Pancreas (tissue), 10 donors: ENCODE measurements at regions not wholly inside any gene's neighbourhood (a gene's known extent, or its start where the extent isn't known, plus 50 kb on each side); places are given as distances from the start of the nearest gene placed in this dataset.

ENCODE experiments used
- ATAC-seq, 4 donors: fragments of 200-7000 bp; cut with Tn5 transposase; one replicate each; pipeline versions ENCODE4 v1.8.0 to v1.9.1; 2020; ENCODE audit warnings: mild to moderate bottlenecking in 4 of 4, moderate library complexity in 4 of 4
- DNase-seq, 6 donors: peaks; one replicate each; pipeline ENCODE4 v3.0.0-alpha.2; 2020
- FAIRE-seq: peaks from 2 replicates; lab custom pipeline; 2012; peaks lifted over from hg19 to GRCh38; lab: Jason Lieb, UNC
- H3K27ac ChIP-seq, 4 donors: fragments of 200-600 bp; sonication (generic); 1 replicate in 3 of 4; 2 replicates in 1 of 4; pipeline versions ENCODE4 v1.5.0 to v1.8.0; 2020
- H3K27me3 ChIP-seq, 4 donors: fragments of 200-600 bp; one replicate each; pipeline ENCODE4 v1.8.0; 2021
- H3K36me3 ChIP-seq, 3 donors: fragments of 200-600 bp; sonication (generic) in 1 of 3; one replicate each; pipeline versions ENCODE4 v1.5.0 to v1.8.0; 2020 to 2021
- H3K4me1 ChIP-seq, 3 donors: fragments of 200-600 bp; one replicate each; pipeline ENCODE4 v1.8.0; 2021
- H3K4me3 ChIP-seq, 4 donors: fragments of 200-600 bp; sonication (generic) in 2 of 4; one replicate each; pipeline versions ENCODE4 v1.5.0 to v1.8.0; 2020 to 2021
- H3K9me3 ChIP-seq, 4 donors: fragments of 200-600 bp; one replicate each; pipeline ENCODE4 v1.8.0; 2021
- CTCF ChIP-seq, 4 donors: fragments of 200-600 bp; sonication (generic) in 3 of 4; IDR thresholded peaks; one replicate each; pipeline versions ENCODE4 v1.5.0 to v1.8.0; 2021; ENCODE audit warnings: antibody characterized with exemption in 4 of 4
- WGBS, 2 donors: extraction: QIAGEN DNeasy Blood & Tissue Kit; methylation state at CpG; one replicate each; pipeline ENCODE4 v1.1.7; 2013; 5-methylcytosine and 5-hydroxymethylcytosine counted together
- intact Hi-C, 3 donors: fragments of 100-400 bp; cut with DNase I; formaldehyde crosslinking; loops; one replicate each; pipeline versions ENCODE4 v1.11.1 to v1.14.2; 2022
- donor health status: healthy with polysubstance abuse.
- donor health status: DM: no; HTN: no; CAD: no; lungs with moderate emphysema.
- donor health status: DM: no; HTN: no; CAD: no.
- donor health status: control.
- donor health status: control.
- donor health status: Bipolar disorder and iron deficiency.
- donor health status: DM: yes; HTN: yes; CAD: no.
- donor health status: DM: no; HTN: no; CAD: no.
- donor health status: DM: no; HTN: no; CAD: no.
- donor health status: DM: yes; HTN: yes; CAD: no.

GRCh38 chr14:55899531-55899930 is 218.7 kb upstream of the PELI2 start:
- no peak for FAIRE-seq
- intact Hi-C loops: no loop called here
- TF ChIP-seq CTCF (IDR thresholded peaks at IDR 0.05): no peak

GRCh38 chr14:55900749-55901148 is 217.5 kb upstream of the PELI2 start:
- no peaks in the 10 kb centered on the region for H3K9me3 ChIP-seq
- ATAC-seq (no peak), DNase-seq (no peak), FAIRE-seq (no peak)
- H3K4me3 ChIP-seq: no peak overlapping the region
- H3K4me1 ChIP-seq: no peaks in the 10 kb centered on the region
- H3K36me3 ChIP-seq: no peaks in the 10 kb centered on the region
- H3K27ac ChIP-seq: no peak overlapping the region
- 80 to 85% methylated on average over 2 of the region's 2 CpGs for WGBS, 2 donors
- no peaks in the 10 kb centered on the region for H3K27me3 ChIP-seq
- no peak for TF ChIP-seq CTCF (IDR thresholded peaks at IDR 0.05)
- intact Hi-C loops: no loop called here

More at GRCh38 chr14:55899531-55899930, 218.7 kb upstream of the PELI2 start:
- 94 to 98% methylated on average over 4 of the region's 4 CpGs for WGBS, 2 donors
- DNase-seq (no peak), ATAC-seq (no peak)
- H3K4me1 ChIP-seq: no peaks in the 10 kb centered on the region
- no peak overlapping the region for H3K4me3 ChIP-seq
- H3K27ac ChIP-seq: no peak overlapping the region
- H3K9me3 ChIP-seq: no peaks in the 10 kb centered on the region
- no peaks in the 10 kb centered on the region for H3K27me3 ChIP-seq
- H3K36me3 ChIP-seq: no peaks in the 10 kb centered on the region

GRCh38 chr14:55901291-55901690 is 216.9 kb upstream of the PELI2 start:
- 73 to 79% methylated on average over 5 of the region's 5 CpGs for WGBS, 2 donors
- ATAC-seq (no peak), DNase-seq (no peak), FAIRE-seq (no peak)
- H3K9me3 ChIP-seq: no peaks in the 10 kb centered on the region
- no peak overlapping the region for H3K4me3 ChIP-seq
- H3K36me3 ChIP-seq: no peaks in the 10 kb centered on the region
- H3K27me3 ChIP-seq: no peaks in the 10 kb centered on the region
- intact Hi-C loops: no loop called here
- H3K4me1 ChIP-seq: no peaks in the 10 kb centered on the region
- TF ChIP-seq CTCF (IDR thresholded peaks at IDR 0.05): no peak
- no peak overlapping the region for H3K27ac ChIP-seq

DNA sequence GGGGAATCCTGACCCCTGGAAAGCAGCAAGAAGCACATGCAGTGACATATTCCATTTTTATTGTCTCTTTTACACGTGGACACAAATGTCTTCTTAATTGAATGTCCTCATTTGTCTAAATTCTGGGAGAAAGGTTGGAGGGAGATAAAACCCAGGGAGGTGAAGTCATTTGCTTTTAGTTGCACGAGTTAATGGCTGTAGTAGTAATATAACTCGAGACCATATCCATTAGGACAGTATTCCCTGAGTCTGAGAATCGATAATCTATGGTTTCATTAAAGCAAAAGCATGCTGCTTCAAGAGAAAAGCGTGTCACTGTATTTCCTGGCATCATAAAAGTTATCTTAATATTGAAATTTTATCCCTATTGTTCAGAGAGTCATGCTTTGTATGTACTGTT is 216.0 kb upstream of the PELI2 start:
- no peaks in the 10 kb centered on the region for H3K4me1 ChIP-seq
- no peaks in the 10 kb centered on the region for H3K9me3 ChIP-seq
- intact Hi-C loops: no loop called here
- H3K36me3 ChIP-seq: no peaks in the 10 kb centered on the region
- no peak for ATAC-seq
- no peak for TF ChIP-seq CTCF (IDR thresholded peaks at IDR 0.05)
- H3K4me3 ChIP-seq: no peak overlapping the region
- FAIRE-seq: no peak
- 54 to 57% methylated on average over 5 of the region's 5 CpGs for WGBS, 2 donors
- no peak for DNase-seq
- no peak overlapping the region for H3K27ac ChIP-seq
- H3K27me3 ChIP-seq: no peaks in the 10 kb centered on the region

DNA sequence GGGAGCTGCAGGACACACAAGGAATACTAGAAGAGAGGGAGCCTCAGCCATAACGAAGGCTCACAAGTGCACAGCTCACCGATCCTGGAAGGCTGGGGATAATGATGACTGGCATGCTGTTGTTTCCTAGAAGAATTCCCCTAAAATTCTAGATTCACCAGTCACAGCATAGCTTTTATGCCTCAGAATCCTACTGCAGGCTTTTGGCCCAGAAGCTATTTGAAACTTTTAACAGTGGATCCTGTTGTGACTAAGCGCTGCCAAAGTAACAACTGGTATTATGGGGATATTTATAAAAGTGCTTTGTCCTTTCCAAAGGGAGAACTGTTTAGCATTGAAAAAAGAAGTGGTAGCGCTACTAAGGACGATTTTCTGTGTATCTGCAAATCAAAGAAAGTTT is 214.1 kb upstream of the PELI2 start:
- Histone ChIP-seq H3K36me3 (no peaks in the 10 kb centered on the region), H3K27ac (no peak overlapping the region), H3K9me3 (no peaks in the 10 kb centered on the region), H3K4me1 (no peaks in the 10 kb centered on the region), H3K27me3 (no peaks in the 10 kb centered on the region), H3K4me3 (no peak overlapping the region)
- ATAC-seq: no peak
- no peak for DNase-seq
- intact Hi-C loops: no loop called here
- 92% methylated on average over 5 of the region's 5 CpGs for WGBS, 2 donors
- TF ChIP-seq CTCF (IDR thresholded peaks at IDR 0.05): no peak
- no peak for FAIRE-seq
